ENCODE measurements at regions not wholly inside any gene's neighbourhood (a gene's known extent, or its start where the extent isn't known, plus 50 kb on each side); places are given as distances from the start of the nearest gene placed in this dataset.

DNA sequence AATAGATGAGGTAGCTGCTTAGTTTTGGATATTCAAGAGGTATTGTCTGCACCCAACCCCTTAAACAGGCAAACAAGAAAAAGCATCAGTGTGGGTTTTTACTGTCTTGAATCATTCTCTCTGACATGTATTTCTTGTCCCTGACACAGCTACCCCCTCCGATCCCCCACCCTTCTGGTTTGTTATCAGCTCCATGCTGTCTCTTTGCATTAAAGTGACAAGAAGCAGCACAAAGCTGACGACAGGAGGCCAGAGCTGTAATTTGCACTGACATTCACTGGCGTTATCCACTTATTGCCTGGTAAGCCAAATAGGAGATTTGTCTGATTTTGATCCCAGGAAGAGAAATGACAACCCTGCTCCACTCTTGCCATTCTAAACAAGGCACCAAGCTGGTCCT is 83.3 kb upstream of the SNRK start:
- Histone ChIP-seq H2AK9ac (replicated peaks; ENCODE audit: low read depth, low read length, poor library complexity) (no peak overlapping the region), H3K9me1 (ENCODE audit: insufficient read depth, low read length) (no peaks in the 10 kb centered on the region), H3K27ac (ENCODE audit: insufficient read depth, low read length) (no peak overlapping the region), H3K18ac (ENCODE audit: low read depth, low read length) (no peak overlapping the region), H3K4me1 (ENCODE audit: control insufficient read depth, insufficient read depth, low read length) (no peaks in the 10 kb centered on the region; the same call in 1 of the 2 replicates), H3K4me2 (ENCODE audit: low read depth, low read length) (no peak overlapping the region), H4K20me1 (ENCODE audit: insufficient read depth, low read length) (no peaks in the 10 kb centered on the region), H3K23ac (ENCODE audit: low read depth, low read length) (no peak overlapping the region), H4K8ac (ENCODE audit: low read depth in 2 of 2, low read length in 2 of 2) (no peak overlapping the region), H2BK20ac (ENCODE audit: low read depth, low read length) (no peak overlapping the region), H2AFZ (replicated peaks; ENCODE audit: low read length, poor library complexity) (no peak overlapping the region), H3K4ac (ENCODE audit: low read depth, low read length) (no peak overlapping the region), H4K5ac (ENCODE audit: low read depth, low read length) (no peak overlapping the region), H3K79me1 (ENCODE audit: low read depth in 1 of 2, low read length in 2 of 2) (no peaks in the 10 kb centered on the region), H2AK5ac (ENCODE audit: low read depth, low read length) (no peak overlapping the region), H3K36me3 (ENCODE audit: control insufficient read depth, insufficient read depth, low read length) (no peaks in the 10 kb centered on the region), H3K56ac (ENCODE audit: extremely low read depth, insufficient read depth, low read length) (no peak overlapping the region), H3K27me3 (ENCODE audit: control insufficient read depth, insufficient read depth, low read length) (no peaks in the 10 kb centered on the region), H3K9me3 (ENCODE audit: control insufficient read depth, insufficient read depth, low read length) (peaks cover 5% of the 10 kb centered on the region; the same call in 1 of the 2 replicates), H2BK120ac (ENCODE audit: low read depth, low read length) (no peak overlapping the region), H2BK15ac (ENCODE audit: low read depth, low read length) (no peak overlapping the region), H3K14ac (replicated peaks; ENCODE audit: low read depth, low read length) (no peak overlapping the region), H4K91ac (ENCODE audit: insufficient read depth, low read depth, low read length) (no peak overlapping the region), H3K4me3 (ENCODE audit: insufficient read depth, low read depth, low read length) (no peak overlapping the region), H3K9ac (ENCODE audit: low read depth, low read length) (no peak overlapping the region), H2BK5ac (ENCODE audit: low read depth, low read length, poor library complexity, severe bottlenecking) (no peak overlapping the region)
- TF ChIP-seq RCOR1 (IDR thresholded peaks at IDR 0.05; ENCODE audit: insufficient replicate concordance, low read length) (no peak), NFE2L2 (IDR thresholded peaks at IDR 0.05; ENCODE audit: low read depth, low read length) (no peak)
- DNase-seq (no peak), ATAC-seq (ENCODE audit: low read depth) (no peak)
- in situ Hi-C loops (cut with MboI; ENCODE audit: low sequenced_read_pairs): no loop called here
- ChIA-PET POLR2A (ENCODE audit: unreplicated experiment) (interaction anchor here (0.7 kb wide), 1 partner anchor 1252 kb away, joined by 9 read pairs; no protein-coding TSS in a partner anchor), CTCF (no interaction called here)
- dilution Hi-C loops (cut with HindIII; ENCODE audit: low sequenced_read_pairs, unreplicated experiment): no loop called here
- no TSS peak for BruUV-seq (replicated peaks)
- intact Hi-C loops (cut with micrococcal nuclease): no loop called here
- no CpG with 5 or more reads among the region's 3 CpGs for WGBS, 2 experiments (ENCODE audit: extremely low coverage in 2 of 2, insufficient read length in 1 of 2)

Data from IMR-90 (cell line).